ENCODE measurements at regions not wholly inside any gene's neighbourhood (a gene's known extent, or its start where the extent isn't known, plus 50 kb on each side); places are given as distances from the start of the nearest gene placed in this dataset.
"Not testable (repeated sequence)": the region's sequence is repeated elsewhere in the genome, so short reads cannot be mapped to it uniquely, and the experiment has no call there.

GRCh38 chr10:22467393-22467792 is 122.1 kb downstream of the SPAG6 start:
- DNase-seq, result not testable (repeated sequence)

DNA sequence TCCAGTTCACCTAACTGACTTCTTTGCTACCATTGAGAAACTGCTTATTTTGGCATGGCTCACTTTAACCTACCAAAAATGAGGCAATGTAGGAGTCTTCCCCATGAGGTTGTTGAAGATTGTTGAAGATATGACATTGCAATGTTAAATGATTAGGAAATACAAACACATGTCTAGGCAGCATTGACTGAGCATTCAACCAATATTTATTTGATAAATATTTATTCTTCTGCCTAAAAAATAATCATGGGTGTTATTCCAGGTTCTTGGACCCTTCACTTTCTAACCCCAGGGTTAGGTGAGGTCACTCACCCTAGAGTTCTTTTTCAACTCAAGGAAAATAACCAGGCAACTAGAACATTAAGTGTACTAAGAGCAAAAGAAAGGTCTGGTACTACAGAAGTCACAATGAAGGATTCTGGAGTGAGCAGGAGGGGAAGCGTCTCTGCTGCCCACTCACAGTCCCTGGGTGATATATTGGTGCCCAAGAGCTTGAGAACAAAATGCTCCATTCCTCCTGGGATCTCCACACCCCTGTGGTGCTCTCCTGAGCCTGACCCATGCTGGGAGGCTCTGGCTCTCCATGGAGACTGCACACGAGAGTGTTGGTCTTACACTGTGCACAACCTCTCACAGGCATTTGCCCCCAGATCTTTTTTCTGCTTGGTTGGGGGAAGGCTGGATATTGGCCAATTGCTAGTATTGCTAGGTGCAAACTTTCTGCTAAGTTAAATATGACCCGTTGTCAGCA is 123.4 kb downstream of the SPAG6 start:
- DNase-seq, result no peak

DNA sequence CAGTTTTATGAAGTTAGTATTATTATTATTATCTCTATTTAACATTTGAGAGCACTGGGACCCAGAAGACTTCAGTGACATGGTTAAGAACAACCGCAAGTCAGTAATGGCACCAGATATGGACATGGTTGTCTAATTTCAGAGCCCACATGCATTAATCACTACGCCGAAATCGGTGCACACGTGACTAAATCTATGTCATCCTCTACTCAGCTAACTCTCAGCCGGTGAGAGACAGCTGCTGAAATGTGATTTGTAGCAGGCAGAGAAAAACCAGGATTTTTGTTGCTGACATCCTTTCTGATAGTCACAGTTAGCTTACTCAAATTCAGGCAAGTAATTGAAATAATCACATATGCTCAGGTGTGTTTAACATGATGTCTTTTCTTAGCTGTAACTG is 127.7 kb downstream of the SPAG6 start:
- DNase-seq, result no peak

DNA sequence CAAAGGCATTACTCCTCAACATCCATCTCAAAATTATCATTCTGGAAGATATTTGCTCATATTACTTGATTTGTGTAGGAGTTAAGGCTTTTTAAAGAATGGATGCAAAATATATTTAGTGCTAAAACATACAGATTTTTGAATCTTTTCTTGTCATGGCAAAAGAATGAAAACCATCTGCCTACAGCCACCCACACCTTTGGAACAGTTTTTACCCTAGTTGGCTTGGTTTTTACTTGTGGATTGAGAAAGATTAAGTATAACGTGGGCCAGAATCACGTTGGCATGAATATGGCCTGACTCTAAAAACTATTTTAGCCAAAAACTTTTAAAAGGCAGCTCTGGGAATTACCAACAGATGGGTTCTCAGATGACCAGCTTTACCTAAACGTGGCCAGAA is 128.2 kb downstream of the SPAG6 start:
- DNase-seq, result no peak

- peak; percentile 17 to 20 for DNase-seq
Measured at GRCh38 chr10:22475651-22476600, 130.6 kb downstream of the SPAG6 start.

- no peak for DNase-seq
Measured at GRCh38 chr10:22476601-22477321, 131.5 kb downstream of the SPAG6 start.

- DNase-seq, result no peak
Measured at GRCh38 chr10:22477334-22478287, 132.3 kb downstream of the SPAG6 start.

DNA sequence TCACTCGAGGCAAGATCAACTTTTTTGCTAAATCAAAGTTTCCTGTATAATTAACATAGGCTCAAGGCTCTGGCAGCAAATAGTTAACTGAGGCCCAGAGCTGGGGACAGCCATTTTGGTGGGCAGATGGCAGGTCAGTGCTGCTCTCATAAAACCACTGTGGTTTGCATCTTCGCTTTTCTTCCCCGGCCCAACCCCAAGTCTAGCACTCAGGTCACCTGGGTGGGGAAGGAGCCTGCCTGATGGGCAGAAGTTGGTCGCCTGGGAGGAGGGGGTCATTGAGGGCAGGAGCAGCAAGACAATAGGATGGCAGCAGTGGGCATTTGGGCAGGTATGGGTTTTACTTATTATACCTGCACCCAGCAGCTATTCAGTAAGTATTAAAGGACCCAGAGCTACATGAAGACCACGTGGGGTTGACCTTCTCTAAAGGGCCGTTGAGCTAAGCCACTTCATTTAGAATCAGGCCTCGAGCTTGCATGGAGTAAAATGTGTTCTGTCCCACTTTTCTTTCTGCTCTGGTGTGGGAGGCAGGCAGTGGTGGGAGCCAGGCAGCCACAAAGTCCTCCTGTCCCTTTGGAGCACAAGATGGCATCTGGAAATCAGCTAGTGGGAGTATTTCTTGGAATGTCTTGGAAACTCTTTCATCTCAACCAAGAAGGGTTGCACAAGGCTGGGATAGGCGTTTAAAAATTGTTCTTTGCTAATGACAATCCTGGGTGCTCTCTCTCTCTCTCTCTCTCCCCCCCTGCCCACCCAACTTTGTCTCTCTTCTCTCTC is 133.4 kb downstream of the SPAG6 start:
- no peak for DNase-seq

GRCh38 chr10:22479419-22479818 is 134.1 kb downstream of the SPAG6 start:
- no peak for DNase-seq

GRCh38 chr10:22481106-22481505 is 135.8 kb downstream of the SPAG6 start:
- no peak for DNase-seq

GRCh38 chr10:22481687-22482539 is 136.6 kb downstream of the SPAG6 start:
- DNase-seq, result no peak

GRCh38 chr10:22483132-22483531 is 137.8 kb downstream of the SPAG6 start:
- DNase-seq, result no peak
